Skeletal muscle tissue (tissue), 3 donors: ENCODE measurements at regions not wholly inside any gene's neighbourhood (a gene's known extent, or its start where the extent isn't known, plus 50 kb on each side); places are given as distances from the start of the nearest gene placed in this dataset.
"Not testable (repeated sequence)": the region's sequence is repeated elsewhere in the genome, so short reads cannot be mapped to it uniquely, and the experiment has no call there.

Source experiments
- H3K27ac ChIP-seq: one replicate; pipeline ENCODE4 v1.7.0; 2013; ENCODE audit warnings: mild to moderate bottlenecking, low read depth, low read length, inconsistent platforms
- H3K27me3 ChIP-seq, 3 donors: one replicate each; pipeline ENCODE4 v1.7.0; 2013; ENCODE audit warnings: low read length in 3 of 3; ENCODE audit not compliant: control insufficient read depth in 3 of 3, insufficient read depth in 3 of 3
- H3K36me3 ChIP-seq, 3 donors: one replicate each; pipeline ENCODE4 v1.7.0; 2013; ENCODE audit warnings: low read length in 3 of 3; ENCODE audit not compliant: control insufficient read depth in 3 of 3, insufficient read depth in 3 of 3
- H3K4me1 ChIP-seq, 3 donors: one replicate each; pipeline ENCODE4 v1.7.0; 2013; ENCODE audit warnings: low read length in 3 of 3, mild to moderate bottlenecking in 3 of 3; ENCODE audit not compliant: control insufficient read depth in 3 of 3, insufficient read depth in 3 of 3
- H3K4me3 ChIP-seq, 3 donors: one replicate each; pipeline ENCODE4 v1.7.0; 2013; ENCODE audit warnings: low read length in 3 of 3
- H3K9ac ChIP-seq, 3 donors: one replicate each; pipeline ENCODE4 v1.7.0; 2013; ENCODE audit warnings: low read length in 3 of 3, mild to moderate bottlenecking in 3 of 3, moderate library complexity in 2 of 3, low read depth in 1 of 3
- H3K9me3 ChIP-seq, 3 donors: one replicate each; pipeline ENCODE4 v1.7.0; 2013; ENCODE audit warnings: low read length in 3 of 3; ENCODE audit not compliant: control insufficient read depth in 3 of 3
- donor health status: Osteomylitis.

GRCh38 chr5:91591076-91591475 lies 208.0 kb upstream of the ARRDC3 start:
- H3K9me3 ChIP-seq, result peaks cover 0 to 11% (median 0%) of the 10 kb centered on the region in 3 donors

GRCh38 chr5:91586232-91586631 lies 203.1 kb upstream of the ARRDC3 start:
- H3K4me1 ChIP-seq, result no peaks in the 10 kb centered on the region
- no peak overlapping the region for H3K9ac ChIP-seq
- no peaks in the 10 kb centered on the region for H3K36me3 ChIP-seq
- H3K27ac ChIP-seq, result no peak overlapping the region
- no peaks in the 10 kb centered on the region for H3K27me3 ChIP-seq
- H3K4me3 ChIP-seq, result no peak overlapping the region
- peaks cover 0 to 2% (median 0%) of the 10 kb centered on the region in 3 donors for H3K9me3 ChIP-seq

More at GRCh38 chr5:91591076-91591475, 208.0 kb upstream of the ARRDC3 start:
- Histone ChIP-seq H3K4me3 (no peak overlapping the region), H3K27me3 (no peaks in the 10 kb centered on the region), H3K9ac (no peak overlapping the region), H3K36me3 (no peaks in the 10 kb centered on the region), H3K4me1 (no peaks in the 10 kb centered on the region), H3K27ac (no peak overlapping the region)

GRCh38 chr5:91584352-91584751 lies 201.2 kb upstream of the ARRDC3 start:
- Histone ChIP-seq H3K9me3 (no peaks in the 10 kb centered on the region), H3K4me3 (no peak overlapping the region), H3K4me1 (no peaks in the 10 kb centered on the region), H3K27me3 (no peaks in the 10 kb centered on the region), H3K36me3 (no peaks in the 10 kb centered on the region), H3K9ac (no peak overlapping the region), H3K27ac (no peak overlapping the region)

GRCh38 chr5:91566012-91566411 lies 182.9 kb upstream of the ARRDC3 start:
- not testable (repeated sequence) for H3K27me3 ChIP-seq, H3K9ac ChIP-seq, H3K36me3 ChIP-seq, H3K4me3 ChIP-seq, H3K4me1 ChIP-seq, H3K9me3 ChIP-seq, H3K27ac ChIP-seq

- Histone ChIP-seq H3K27ac (no peak overlapping the region), H3K4me3 (no peak overlapping the region), H3K4me1 (no peaks in the 10 kb centered on the region), H3K9ac (no peak overlapping the region), H3K36me3 (no peaks in the 10 kb centered on the region), H3K9me3 (peaks cover 0 to 2% (median 0%) of the 10 kb centered on the region in 3 donors), H3K27me3 (no peaks in the 10 kb centered on the region)
These were observed 179.8 kb upstream of the ARRDC3 start for GRCh38 chr5:91562922-91563321.

GRCh38 chr5:91541696-91542095 lies 158.6 kb upstream of the ARRDC3 start:
- H3K36me3 ChIP-seq, result no peaks in the 10 kb centered on the region

GRCh38 chr5:91538179-91538578 lies 155.1 kb upstream of the ARRDC3 start:
- no peaks in the 10 kb centered on the region for H3K4me1 ChIP-seq
- no peaks in the 10 kb centered on the region for H3K36me3 ChIP-seq
- no peaks in the 10 kb centered on the region for H3K27me3 ChIP-seq
- no peaks in the 10 kb centered on the region for H3K9me3 ChIP-seq
- H3K9ac ChIP-seq, result no peak overlapping the region
- no peak overlapping the region for H3K4me3 ChIP-seq
- no peak overlapping the region for H3K27ac ChIP-seq

More at GRCh38 chr5:91541696-91542095, 158.6 kb upstream of the ARRDC3 start:
- Histone ChIP-seq H3K4me1 (no peaks in the 10 kb centered on the region), H3K4me3 (no peak overlapping the region), H3K9me3 (no peaks in the 10 kb centered on the region), H3K9ac (no peak overlapping the region), H3K27me3 (no peaks in the 10 kb centered on the region), H3K27ac (no peak overlapping the region)

GRCh38 chr5:91535499-91535898 lies 152.4 kb upstream of the ARRDC3 start:
- Histone ChIP-seq H3K4me1 (no peaks in the 10 kb centered on the region), H3K36me3 (no peaks in the 10 kb centered on the region), H3K27me3 (no peaks in the 10 kb centered on the region), H3K9ac (no peak overlapping the region), H3K9me3 (no peaks in the 10 kb centered on the region), H3K27ac (no peak overlapping the region), H3K4me3 (no peak overlapping the region)

- H3K4me1 ChIP-seq, result no peaks in the 10 kb centered on the region
- no peaks in the 10 kb centered on the region for H3K36me3 ChIP-seq
- no peaks in the 10 kb centered on the region for H3K9me3 ChIP-seq
- no peaks in the 10 kb centered on the region for H3K27me3 ChIP-seq
- no peak overlapping the region for H3K9ac ChIP-seq
- no peak overlapping the region for H3K4me3 ChIP-seq
- no peak overlapping the region for H3K27ac ChIP-seq
These were observed 151.2 kb upstream of the ARRDC3 start for GRCh38 chr5:91534332-91534731.

- Histone ChIP-seq H3K4me3 (no peak overlapping the region), H3K4me1 (no peaks in the 10 kb centered on the region), H3K9me3 (no peaks in the 10 kb centered on the region), H3K36me3 (no peaks in the 10 kb centered on the region), H3K27ac (no peak overlapping the region), H3K27me3 (no peaks in the 10 kb centered on the region), H3K9ac (no peak overlapping the region)
These were observed 149.7 kb upstream of the ARRDC3 start for GRCh38 chr5:91532779-91533178.

- Histone ChIP-seq H3K9me3 (no peaks in the 10 kb centered on the region), H3K36me3 (no peaks in the 10 kb centered on the region)
These were observed 149.2 kb upstream of the ARRDC3 start for GRCh38 chr5:91532281-91532680.

More at GRCh38 chr5:91532281-91532680, 149.2 kb upstream of the ARRDC3 start:
- Histone ChIP-seq H3K4me1 (no peaks in the 10 kb centered on the region), H3K27me3 (no peaks in the 10 kb centered on the region), H3K27ac (no peak overlapping the region), H3K9ac (no peak overlapping the region), H3K4me3 (no peak overlapping the region)
